Activated CD8-positive, alpha-beta T cell treated with anti-CD3 and anti-CD28 coated beads for 36 hours (primary cell): ENCODE measurements at regions not wholly inside any gene's neighbourhood (a gene's known extent, or its start where the extent isn't known, plus 50 kb on each side); places are given as distances from the start of the nearest gene placed in this dataset.

ENCODE experiments used
- ATAC-seq: fragments of 200-7000 bp; cut with Tn5 transposase; one replicate; pipeline ENCODE4 v1.10.0; 2021; ENCODE audit warnings: mild to moderate bottlenecking, moderate library complexity
- CTCF ChIA-PET: fragments of 350-600 bp; sonication (Branson Sonifier 250); formaldehyde crosslinking; loops from one replicate; lab custom pipeline; 2021; ENCODE audit warnings: antibody characterized with exemption; lab: Charles Lee
- POLR2A ChIA-PET: fragments of 350-600 bp; sonication (Branson Sonifier 250); formaldehyde crosslinking; loops from one replicate; lab custom pipeline; 2021; ENCODE audit warnings: antibody characterized with exemption; lab: Charles Lee
- DNase-seq: peaks from one replicate; pipeline ENCODE4 v3.0.0-alpha.2; 2020
- H3K27ac Mint-ChIP-seq: one replicate; pipeline ENCODE4 v1.8.0; 2021; ENCODE audit warnings: mild to moderate bottlenecking, mixed read lengths
- H3K27me3 Mint-ChIP-seq: one replicate; pipeline ENCODE4 v1.8.0; 2021; ENCODE audit warnings: mixed read lengths
- H3K36me3 Mint-ChIP-seq: one replicate; pipeline ENCODE4 v1.8.0; 2021; ENCODE audit warnings: low read depth, mixed read lengths
- H3K4me1 Mint-ChIP-seq: one replicate; pipeline ENCODE4 v1.8.0; 2021; ENCODE audit warnings: low read depth, mixed read lengths
- H3K4me3 Mint-ChIP-seq: one replicate; pipeline ENCODE4 v1.8.0; 2021; ENCODE audit warnings: mild to moderate bottlenecking, moderate library complexity, mixed read lengths
- H3K9me3 Mint-ChIP-seq: one replicate; pipeline ENCODE4 v1.8.0; 2021; ENCODE audit warnings: mixed read lengths
- intact Hi-C: fragments of 100-400 bp; cut with micrococcal nuclease; formaldehyde crosslinking; loops from one replicate; pipeline ENCODE4 v1.10.0; 2022
- TF ChIP-seq, protein P1 (sequence below): fragments of 200-600 bp; IDR thresholded peaks from one replicate; pipeline ENCODE4 v1.8.0; 2022; ENCODE audit warnings: antibody characterized with exemption, mild to moderate bottlenecking

DNA sequence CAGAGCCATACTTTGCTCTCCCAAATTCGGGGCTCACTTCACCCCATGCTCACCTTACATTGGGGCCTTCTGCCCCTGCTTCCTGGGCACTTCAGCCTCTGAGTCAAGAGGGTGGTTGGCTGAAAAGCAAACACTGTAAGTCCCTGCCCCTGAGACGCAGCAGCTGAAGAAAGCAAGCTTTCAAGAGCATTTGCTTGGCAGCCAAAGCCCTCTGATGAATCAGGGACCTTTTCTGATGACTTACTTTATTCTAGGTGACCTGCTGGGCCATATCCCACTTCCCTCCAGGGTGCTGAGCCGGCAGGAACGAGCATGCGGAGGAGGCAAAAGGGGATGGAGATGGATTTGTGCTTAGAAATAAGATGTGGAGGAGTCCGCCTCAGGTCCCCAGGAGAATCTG is 147.0 kb upstream of the TNRC6C start:
- no peaks in the 10 kb centered on the region for H3K4me1 Mint-ChIP-seq
- no peaks in the 10 kb centered on the region for H3K9me3 Mint-ChIP-seq
- CTCF ChIA-PET = no interaction called here
- DNase-seq = no peak
- intact Hi-C loops = no loop called here
- H3K27me3 Mint-ChIP-seq = no peaks in the 10 kb centered on the region
- ATAC-seq = no peak
- no peaks in the 10 kb centered on the region for H3K36me3 Mint-ChIP-seq
- TF ChIP-seq, protein P1, sequence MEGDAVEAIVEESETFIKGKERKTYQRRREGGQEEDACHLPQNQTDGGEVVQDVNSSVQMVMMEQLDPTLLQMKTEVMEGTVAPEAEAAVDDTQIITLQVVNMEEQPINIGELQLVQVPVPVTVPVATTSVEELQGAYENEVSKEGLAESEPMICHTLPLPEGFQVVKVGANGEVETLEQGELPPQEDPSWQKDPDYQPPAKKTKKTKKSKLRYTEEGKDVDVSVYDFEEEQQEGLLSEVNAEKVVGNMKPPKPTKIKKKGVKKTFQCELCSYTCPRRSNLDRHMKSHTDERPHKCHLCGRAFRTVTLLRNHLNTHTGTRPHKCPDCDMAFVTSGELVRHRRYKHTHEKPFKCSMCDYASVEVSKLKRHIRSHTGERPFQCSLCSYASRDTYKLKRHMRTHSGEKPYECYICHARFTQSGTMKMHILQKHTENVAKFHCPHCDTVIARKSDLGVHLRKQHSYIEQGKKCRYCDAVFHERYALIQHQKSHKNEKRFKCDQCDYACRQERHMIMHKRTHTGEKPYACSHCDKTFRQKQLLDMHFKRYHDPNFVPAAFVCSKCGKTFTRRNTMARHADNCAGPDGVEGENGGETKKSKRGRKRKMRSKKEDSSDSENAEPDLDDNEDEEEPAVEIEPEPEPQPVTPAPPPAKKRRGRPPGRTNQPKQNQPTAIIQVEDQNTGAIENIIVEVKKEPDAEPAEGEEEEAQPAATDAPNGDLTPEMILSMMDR = no peak
- POLR2A ChIA-PET = no interaction called here
- no peak overlapping the region for H3K27ac Mint-ChIP-seq
- H3K4me3 Mint-ChIP-seq = no peak overlapping the region

- Mint-ChIP-seq H3K27ac (no peak overlapping the region), H3K9me3 (no peaks in the 10 kb centered on the region), H3K4me1 (no peaks in the 10 kb centered on the region), H3K27me3 (no peaks in the 10 kb centered on the region), H3K4me3 (no peak overlapping the region), H3K36me3 (no peaks in the 10 kb centered on the region)
- POLR2A ChIA-PET = interaction anchor here (0.9 to 1.2 kb wide), 2 partner anchors 10 to 20 kb away, joined by 4 read pairs; no protein-coding TSS in a partner anchor
- intact Hi-C loops = no loop called here
- CTCF ChIA-PET = no interaction called here
- ATAC-seq (no peak), DNase-seq (no peak)
- TF ChIP-seq, protein P1 = no peak
Measured at GRCh38 chr17:77814091-77814772, 144.3 kb upstream of the TNRC6C start.

DNA sequence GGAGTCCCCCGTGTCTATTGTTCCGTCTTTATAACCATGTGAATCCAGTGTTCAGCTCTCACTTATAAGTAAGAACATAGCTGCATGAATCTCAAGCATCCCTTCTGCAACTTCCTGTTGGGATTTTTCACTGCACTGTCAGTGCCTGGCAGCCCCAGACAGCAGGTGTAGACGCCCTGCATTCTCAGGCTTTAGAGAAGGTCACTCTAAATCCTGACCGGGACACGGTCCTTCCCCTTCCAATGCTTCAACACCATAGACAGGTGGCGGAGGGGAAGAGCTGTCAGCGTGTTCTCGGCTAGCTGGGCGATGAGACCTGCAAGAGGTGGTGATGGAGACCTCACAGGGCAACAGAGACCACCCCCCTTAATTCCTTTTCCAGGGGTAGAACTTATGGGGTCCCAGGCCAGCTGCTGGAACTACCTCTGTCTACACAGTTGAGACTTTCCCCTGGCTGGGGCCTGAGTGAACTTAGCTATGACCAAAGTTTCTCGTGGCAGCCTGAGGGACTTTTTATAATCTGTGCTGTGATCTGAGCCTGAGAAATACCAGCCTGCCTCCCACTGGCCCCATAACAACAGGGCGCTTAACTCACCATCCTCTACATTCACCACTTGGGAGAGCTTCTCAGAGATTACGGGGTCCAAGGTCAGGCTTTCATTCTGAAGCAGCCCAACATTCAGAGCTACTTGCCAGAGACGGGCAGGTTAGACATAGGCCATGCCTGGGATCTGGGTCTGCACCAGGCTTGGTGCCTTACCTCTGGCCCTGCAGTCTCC is 143.2 kb upstream of the TNRC6C start:
- intact Hi-C loops = no loop called here
- TF ChIP-seq, protein P1 = no peak
- Mint-ChIP-seq H3K36me3 (no peaks in the 10 kb centered on the region), H3K4me1 (no peaks in the 10 kb centered on the region), H3K9me3 (no peaks in the 10 kb centered on the region), H3K27ac (no peak overlapping the region), H3K27me3 (no peaks in the 10 kb centered on the region), H3K4me3 (no peak overlapping the region)
- ATAC-seq = no peak
- no peak for DNase-seq
- ChIA-PET POLR2A (interaction anchor here (0.6 to 1.2 kb wide), 4 partner anchors 9 to 30 kb away, joined by 3 to 4 read pairs (median 4); no protein-coding TSS in a partner anchor), CTCF (no interaction called here)

- no peak overlapping the region for H3K27ac Mint-ChIP-seq
- no peak for ATAC-seq
- CTCF ChIA-PET = interaction anchor here (0.9 kb wide), 1 partner anchor 195 kb away, joined by 4 read pairs; no protein-coding TSS in a partner anchor
Measured at GRCh38 chr17:77817953-77818352, 140.6 kb upstream of the TNRC6C start.

More at GRCh38 chr17:77817953-77818352, 140.6 kb upstream of the TNRC6C start:
- Mint-ChIP-seq H3K36me3 (no peaks in the 10 kb centered on the region), H3K4me1 (no peaks in the 10 kb centered on the region), H3K27me3 (no peaks in the 10 kb centered on the region), H3K4me3 (no peak overlapping the region), H3K9me3 (no peaks in the 10 kb centered on the region)
- TF ChIP-seq, protein P1 = no peak
- intact Hi-C loops = no loop called here
- DNase-seq = no peak
- POLR2A ChIA-PET = interaction anchor here (1.0 kb wide), 1 partner anchor 30 kb away, joined by 5 read pairs; no protein-coding TSS in a partner anchor
